ENCODE measurements at regions not wholly inside any gene's neighbourhood (a gene's known extent, or its start where the extent isn't known, plus 50 kb on each side); places are given as distances from the start of the nearest gene placed in this dataset.

- no peaks in the 10 kb centered on the region for H3K23me2 ChIP-seq (ENCODE audit: insufficient read length, low read depth, low read length, poor library complexity, severe bottlenecking)
- no peak overlapping the region for H3T11ph ChIP-seq (ENCODE audit: low read length)
- no CpG with 5 or more reads among the region's 2 CpGs for WGBS (ENCODE audit: extremely low coverage, insufficient read length, low lambda C conversion rate)
- H4K91ac ChIP-seq (ENCODE audit: insufficient read length, low read depth, low read length) = no peak overlapping the region
- no peak overlapping the region for H4K8ac ChIP-seq (replicated peaks; ENCODE audit: insufficient read length, low read depth, low read length)
- no peak overlapping the region for H3K4me3 Mint-ChIP-seq
- H3K27ac Mint-ChIP-seq = no peak overlapping the region
- no peak overlapping the region for H2BK120ac ChIP-seq (ENCODE audit: low read depth, low read length, poor library complexity, severe bottlenecking)
- H3K4me1 Mint-ChIP-seq = no peaks in the 10 kb centered on the region
- no peaks in the 10 kb centered on the region for H3K79me1 ChIP-seq (ENCODE audit: insufficient read depth, low read depth, low read length, poor library complexity, severe bottlenecking)
- no peak overlapping the region for H2BK12ac ChIP-seq (ENCODE audit: insufficient read length, low read depth, low read length)
- no peak for TF ChIP-seq CTCF (conservative IDR thresholded peaks at IDR 0.05)
- no peaks in the 10 kb centered on the region for H3K27me3 ChIP-seq (ENCODE audit: insufficient read depth, low read length)
- no peak overlapping the region for H3K9ac ChIP-seq (ENCODE audit: extremely low read depth, insufficient read length, low read length)
- H3K4me2 ChIP-seq (ENCODE audit: insufficient read depth, insufficient read length, low read length) = no peak overlapping the region
- H4K5ac ChIP-seq (ENCODE audit: insufficient read length, low read depth, low read length) = no peak overlapping the region
- H3K14ac ChIP-seq (ENCODE audit: insufficient read depth, low read length) = no peak overlapping the region
- no peak overlapping the region for H2BK5ac ChIP-seq (ENCODE audit: insufficient read length, low read length)
- H3K4me1 ChIP-seq (ENCODE audit: insufficient read depth, low read length) = no peaks in the 10 kb centered on the region
- no peaks in the 10 kb centered on the region for H3K36me3 Mint-ChIP-seq (ENCODE audit: insufficient read depth in 1 of 3, low read depth in 3 of 3)
- H2AK5ac ChIP-seq (ENCODE audit: insufficient read length, low read length) = no peak overlapping the region
- no peak overlapping the region for H2BK15ac ChIP-seq (ENCODE audit: low read depth, low read length)
- H3K79me2 ChIP-seq (ENCODE audit: insufficient read depth, low read length) = no peaks in the 10 kb centered on the region
- no peaks in the 10 kb centered on the region for H4K20me1 ChIP-seq (ENCODE audit: control insufficient read depth, insufficient read depth, insufficient read length)
- H3K4ac ChIP-seq (ENCODE audit: low read depth, low read length) = no peak overlapping the region
- no peak overlapping the region for H2AFZ ChIP-seq (ENCODE audit: low read length)
- no peaks in the 10 kb centered on the region for H3K27me3 Mint-ChIP-seq (ENCODE audit: low read depth)
- no peaks in the 10 kb centered on the region for H3K9me3 ChIP-seq (ENCODE audit: control insufficient read depth, low read depth, low read length)
- no peak overlapping the region for H3K27ac ChIP-seq (ENCODE audit: insufficient read length, low read depth, low read length)
- no peaks in the 10 kb centered on the region for H3K9me3 Mint-ChIP-seq
- no peak overlapping the region for H3K56ac ChIP-seq (ENCODE audit: insufficient read length, low read depth, low read length)
- no peak overlapping the region for H3K18ac ChIP-seq (ENCODE audit: insufficient read length, low read depth, low read length)
- H3K23ac ChIP-seq (ENCODE audit: insufficient read length, low read depth, low read length) = no peak overlapping the region
- no peak overlapping the region for H2BK20ac ChIP-seq (ENCODE audit: low read depth, low read length, poor library complexity, severe bottlenecking)
- DNase-seq = no peak
Observed at GRCh38 chr11:81596704-81597103, 1137.0 kb downstream of the FAM181B start.

Data from H9 (cell line).